ENCODE measurements at regions not wholly inside any gene's neighbourhood (a gene's known extent, or its start where the extent isn't known, plus 50 kb on each side); places are given as distances from the start of the nearest gene placed in this dataset.

- Histone ChIP-seq H3K4me3 (no peak overlapping the region), H3K27ac (peak overlapping the region in 6 of 21 experiments; percentile 12 to 51 (median 26))
These were observed 167.0 kb upstream of the MYLIP start for GRCh38 chr6:15961635-15962448.

GRCh38 chr6:15960740-15961634, 167.9 kb upstream of the MYLIP start:
- Histone ChIP-seq H3K4me3 (no peak overlapping the region), H3K27ac (peak overlapping the region in 1 of 21 experiments; percentile 51)

GRCh38 chr6:15957655-15958169, 171.2 kb upstream of the MYLIP start:
- no peak overlapping the region for H3K27ac ChIP-seq

GRCh38 chr6:15956205-15957106, 172.4 kb upstream of the MYLIP start:
- no peak overlapping the region for H3K27ac ChIP-seq
- H3K4me3 ChIP-seq: no peak overlapping the region

More at GRCh38 chr6:15957655-15958169, 171.2 kb upstream of the MYLIP start:
- H3K4me3 ChIP-seq: no peak overlapping the region

DNA sequence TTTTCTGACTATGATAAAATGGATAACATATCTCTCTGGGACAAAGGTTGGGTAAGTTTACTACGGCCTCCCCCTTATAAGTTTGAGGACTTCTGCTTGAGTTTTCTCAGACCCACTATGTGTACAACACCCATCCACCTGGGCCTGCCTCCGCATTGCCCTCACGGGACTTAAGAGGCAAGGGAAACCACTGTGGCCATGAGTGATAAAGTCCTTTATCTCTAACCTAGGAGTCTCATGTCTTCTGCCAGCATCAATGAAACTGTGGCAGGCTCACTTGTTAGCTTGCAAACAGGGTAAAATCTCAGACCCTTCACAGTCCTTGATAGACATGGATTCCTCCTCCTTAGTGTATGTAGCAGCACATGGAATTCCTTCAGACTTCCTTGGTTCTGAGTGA, 173.4 kb upstream of the MYLIP start:
- no peak overlapping the region for H3K4me3 ChIP-seq
- no peak overlapping the region for H3K27ac ChIP-seq

DNA sequence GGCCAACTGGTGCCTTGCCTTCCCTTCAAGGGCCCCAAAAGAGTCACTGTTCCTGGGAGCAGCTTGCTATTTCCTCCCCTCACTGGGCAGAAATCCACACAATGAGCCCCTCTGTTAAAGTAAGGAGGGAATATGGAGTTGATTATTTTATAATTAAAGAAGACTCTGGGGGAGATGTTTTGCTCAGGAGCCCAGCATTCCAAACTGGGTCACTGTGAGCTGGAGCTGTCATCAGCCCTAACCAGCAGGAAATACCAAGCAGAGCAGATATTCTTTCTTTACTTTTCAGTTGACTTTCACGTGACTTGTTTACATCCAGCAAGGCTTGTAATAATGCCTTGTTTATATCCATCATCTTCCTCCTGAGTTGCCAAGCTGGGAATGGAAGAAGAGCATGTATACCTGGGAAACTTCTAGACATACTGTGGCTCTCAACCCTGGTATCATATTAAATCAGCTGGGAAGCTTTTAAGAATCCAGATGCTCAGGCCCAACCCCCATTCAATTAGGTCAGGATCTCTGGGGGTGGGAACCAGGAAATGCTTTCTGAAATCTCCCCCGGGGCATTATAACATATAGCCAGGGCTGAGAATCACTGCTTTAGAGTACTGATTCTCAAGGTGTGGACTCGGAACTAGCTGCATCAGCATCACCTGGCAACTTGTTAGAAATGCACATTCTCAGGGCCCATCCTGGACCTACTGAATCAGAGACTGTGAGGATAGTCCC, 175.6 kb upstream of the MYLIP start:
- Histone ChIP-seq H3K27ac (peak overlapping the region in 7 of 21 experiments; percentile 4 to 53 (median 29)), H3K4me3 (no peak overlapping the region)

DNA sequence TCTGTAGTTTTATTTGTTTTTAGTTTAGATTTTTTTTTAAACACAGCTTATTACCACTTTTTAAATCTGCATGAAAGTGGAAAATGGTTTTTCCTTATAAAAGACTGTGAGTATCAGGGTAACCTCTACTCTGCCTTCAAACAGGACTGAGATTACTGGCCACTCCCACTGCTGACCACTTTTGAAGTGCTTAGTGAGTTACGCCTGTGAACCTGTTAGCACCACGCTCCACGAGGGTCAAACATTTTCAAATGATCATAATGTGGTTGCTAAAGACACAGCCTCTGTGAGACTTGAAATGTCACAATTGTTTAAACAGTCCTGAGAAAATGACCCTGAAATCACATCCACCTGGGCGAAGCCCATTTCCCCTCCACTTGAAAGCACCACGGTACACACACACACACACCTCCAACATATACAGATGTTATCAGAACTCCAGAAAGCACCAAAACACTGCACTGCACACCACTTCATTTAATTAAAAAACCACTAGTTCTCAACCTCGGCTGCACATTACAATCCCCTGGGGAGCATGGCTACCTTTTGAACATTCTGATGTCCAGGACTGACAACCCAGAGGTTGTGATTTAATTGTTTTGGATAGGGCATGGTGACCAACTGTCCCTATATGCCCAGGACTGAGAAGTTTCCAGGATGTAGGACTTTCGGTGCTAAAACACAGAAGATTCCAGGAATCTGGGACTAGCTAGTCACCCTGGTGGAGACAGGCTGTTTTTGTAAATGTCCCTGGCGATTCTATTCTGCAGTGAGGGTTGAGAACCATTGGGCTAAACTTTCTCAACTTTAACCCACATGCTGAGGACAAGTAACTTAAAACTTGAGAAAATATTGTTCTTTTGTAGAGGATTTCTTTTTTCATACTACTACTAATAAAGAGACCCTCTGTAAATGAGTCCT, 176.4 kb upstream of the MYLIP start:
- Histone ChIP-seq H3K4me3 (no peak overlapping the region), H3K27ac (peak overlapping the region in 8 of 21 experiments; percentile 4 to 53 (median 25))

DNA sequence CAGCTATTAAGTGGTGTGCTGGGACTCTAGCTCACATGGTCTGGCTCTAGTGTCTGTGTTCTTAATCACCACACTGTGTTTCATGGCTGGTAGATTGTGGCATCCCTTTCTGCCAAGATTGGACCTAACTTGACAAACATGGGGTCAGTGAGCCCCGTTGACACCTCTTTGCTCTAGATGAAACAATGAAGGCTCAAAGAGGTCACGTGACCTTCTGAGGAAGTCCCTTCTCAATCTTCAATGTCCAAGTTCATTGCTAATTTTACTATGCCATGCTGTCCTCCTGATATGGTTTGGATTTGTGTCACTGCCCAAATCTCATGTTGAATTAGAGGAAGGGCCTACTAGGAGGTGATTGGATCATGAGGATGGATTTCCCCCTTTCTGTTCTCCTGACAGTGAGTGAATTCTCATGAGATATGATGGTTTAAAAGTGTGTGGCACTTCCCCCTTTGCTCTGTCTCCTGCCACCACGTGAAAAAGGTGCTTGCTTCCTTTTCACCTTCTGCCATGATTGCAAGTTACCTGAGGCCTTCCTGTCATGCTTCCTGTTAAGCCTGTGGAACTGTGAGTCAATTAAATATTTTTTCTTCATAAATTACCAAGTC, 177.8 kb upstream of the MYLIP start:
- no peak overlapping the region for H3K27ac ChIP-seq
- H3K4me3 ChIP-seq: no peak overlapping the region

GRCh38 chr6:15949982-15950381, 178.9 kb upstream of the MYLIP start:
- no peak overlapping the region for H3K27ac ChIP-seq
- H3K4me3 ChIP-seq: no peak overlapping the region

DNA sequence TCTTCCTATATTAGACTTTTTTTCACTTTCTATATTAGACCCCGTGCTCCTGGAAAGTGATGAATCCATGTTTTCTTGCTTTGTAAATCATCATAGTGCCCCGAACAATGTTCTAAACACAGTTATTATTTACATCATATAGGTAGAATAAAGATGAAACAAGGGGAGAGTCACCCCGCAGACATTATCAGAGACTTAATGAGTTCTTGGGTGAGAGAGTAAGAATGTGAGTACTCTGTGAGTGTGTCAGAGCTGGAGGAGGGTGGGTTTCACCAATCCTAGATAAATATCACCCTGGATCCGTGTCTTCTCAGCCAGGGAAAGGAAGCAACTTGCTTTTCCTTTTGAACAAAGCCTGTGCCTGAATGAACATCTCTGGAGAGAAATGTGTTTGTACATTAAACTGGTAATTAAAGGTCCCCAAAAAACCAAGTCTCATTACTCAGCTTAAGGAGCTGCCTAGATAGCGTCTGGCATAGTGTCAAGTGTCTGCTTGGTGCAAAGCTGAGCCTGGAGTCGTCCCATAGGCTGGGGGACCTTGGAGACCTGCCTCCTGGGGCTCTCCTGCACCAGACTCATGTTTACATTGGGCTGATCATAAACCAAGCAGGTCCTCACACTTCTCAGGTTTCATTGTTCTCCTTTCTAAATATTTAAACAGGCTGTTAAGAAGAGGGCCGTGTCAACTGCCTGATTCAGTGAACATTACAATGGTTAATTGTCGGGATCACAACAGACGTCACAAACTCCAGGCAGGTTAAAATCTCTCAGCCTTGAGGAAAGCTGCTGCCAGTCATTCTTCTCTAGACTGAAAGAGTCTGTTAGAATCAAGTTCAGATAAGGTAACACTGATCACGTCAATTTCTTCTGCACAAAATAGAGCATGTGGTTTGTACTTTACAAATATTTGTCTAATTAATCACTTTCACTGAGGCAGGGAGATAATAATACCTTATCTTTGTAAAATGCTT, 179.7 kb upstream of the MYLIP start:
- Histone ChIP-seq H3K27ac (no peak overlapping the region), H3K4me3 (no peak overlapping the region)

DNA sequence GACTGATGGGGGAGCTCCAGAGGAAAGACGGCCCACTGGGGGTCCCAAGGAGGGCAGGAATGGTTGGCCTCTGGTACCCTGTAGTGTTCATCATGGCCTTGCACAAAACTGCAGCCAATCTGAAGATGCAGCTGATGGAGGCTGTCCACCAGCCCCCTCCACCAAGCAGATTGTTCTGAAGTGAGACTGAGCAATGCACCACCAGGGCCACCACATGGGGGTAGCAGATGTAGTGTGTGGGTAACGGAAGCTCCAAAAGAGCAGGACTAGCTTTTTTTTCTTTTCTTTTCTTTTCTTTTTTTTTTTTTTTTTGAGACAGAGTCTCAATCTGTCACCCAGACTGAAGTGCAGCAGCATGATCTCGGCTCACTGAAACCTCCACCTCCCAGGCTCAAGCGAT, 181.0 kb upstream of the MYLIP start:
- Histone ChIP-seq H3K27ac (no peak overlapping the region), H3K4me3 (no peak overlapping the region)

GRCh38 chr6:15947436-15947835, 181.4 kb upstream of the MYLIP start:
- Histone ChIP-seq H3K27ac (no peak overlapping the region), H3K4me3 (no peak overlapping the region)

- no peak overlapping the region for H3K4me3 ChIP-seq
- H3K27ac ChIP-seq: no peak overlapping the region
These were observed 182.0 kb upstream of the MYLIP start for GRCh38 chr6:15946701-15947385.

- H3K4me3 ChIP-seq: no peak overlapping the region
These were observed 183.2 kb upstream of the MYLIP start for GRCh38 chr6:15945593-15946159.

GRCh38 chr6:15943423-15943822, 185.5 kb upstream of the MYLIP start:
- Histone ChIP-seq H3K4me3 (no peak overlapping the region), H3K27ac (no peak overlapping the region)

More at GRCh38 chr6:15945593-15946159, 183.2 kb upstream of the MYLIP start:
- H3K27ac ChIP-seq: no peak overlapping the region

All from skin epidermis (tissue), 12 donors.